OCI-LY7 (cell line): ENCODE measurements at regions not wholly inside any gene's neighbourhood (a gene's known extent, or its start where the extent isn't known, plus 50 kb on each side); places are given as distances from the start of the nearest gene placed in this dataset.

Experiments used
- CTCF ChIP-seq: fragments of 200-600 bp; sonication (generic); conservative IDR thresholded peaks from 2 replicates; pipeline ENCODE4 v1.5.1; 2014; ENCODE audit warnings: mild to moderate bottlenecking, antibody characterized with exemption, low read length, moderate library complexity, mixed read lengths
- EZH2phosphoT487 ChIP-seq: fragments of 200-600 bp; sonication (generic); IDR thresholded peaks from 2 replicates; pipeline ENCODE4 v1.6.1; 2018; ENCODE audit warnings: low read depth, borderline replicate concordance, mild to moderate bottlenecking, mixed run types, antibody characterized with exemption, low read length, moderate library complexity, mixed read lengths

GRCh38 chr10:9291081-9291480 lies 1236.6 kb downstream of the GATA3 start:
- no peak for TF ChIP-seq CTCF
- no peak for TF ChIP-seq EZH2phosphoT487
